ENCODE measurements at regions not wholly inside any gene's neighbourhood (a gene's known extent, or its start where the extent isn't known, plus 50 kb on each side); places are given as distances from the start of the nearest gene placed in this dataset.

DNA sequence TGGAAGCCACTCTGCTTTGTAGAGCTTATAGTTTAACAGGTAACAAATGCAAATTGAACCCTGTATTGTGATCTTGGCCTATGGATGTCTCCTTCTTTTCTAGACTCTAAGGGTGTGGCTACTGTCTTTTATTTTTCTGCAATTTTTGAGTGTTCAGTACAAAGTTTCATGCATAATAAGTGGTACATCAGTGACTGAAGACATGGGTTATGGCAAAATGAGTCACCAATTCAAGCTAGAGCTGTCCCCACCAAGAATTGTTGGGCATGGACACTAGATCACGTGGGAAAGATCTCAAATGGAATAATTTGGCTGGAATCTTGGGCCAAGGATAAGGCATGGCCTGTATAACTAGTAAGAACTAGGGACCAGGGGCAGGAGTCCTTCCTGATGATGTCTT lies 228.4 kb upstream of the N4BP1 start:
- TF ChIP-seq GABPA (IDR thresholded peaks at IDR 0.05; ENCODE audit: low read depth), result no peak
- TF ChIP-seq, protein P1, sequence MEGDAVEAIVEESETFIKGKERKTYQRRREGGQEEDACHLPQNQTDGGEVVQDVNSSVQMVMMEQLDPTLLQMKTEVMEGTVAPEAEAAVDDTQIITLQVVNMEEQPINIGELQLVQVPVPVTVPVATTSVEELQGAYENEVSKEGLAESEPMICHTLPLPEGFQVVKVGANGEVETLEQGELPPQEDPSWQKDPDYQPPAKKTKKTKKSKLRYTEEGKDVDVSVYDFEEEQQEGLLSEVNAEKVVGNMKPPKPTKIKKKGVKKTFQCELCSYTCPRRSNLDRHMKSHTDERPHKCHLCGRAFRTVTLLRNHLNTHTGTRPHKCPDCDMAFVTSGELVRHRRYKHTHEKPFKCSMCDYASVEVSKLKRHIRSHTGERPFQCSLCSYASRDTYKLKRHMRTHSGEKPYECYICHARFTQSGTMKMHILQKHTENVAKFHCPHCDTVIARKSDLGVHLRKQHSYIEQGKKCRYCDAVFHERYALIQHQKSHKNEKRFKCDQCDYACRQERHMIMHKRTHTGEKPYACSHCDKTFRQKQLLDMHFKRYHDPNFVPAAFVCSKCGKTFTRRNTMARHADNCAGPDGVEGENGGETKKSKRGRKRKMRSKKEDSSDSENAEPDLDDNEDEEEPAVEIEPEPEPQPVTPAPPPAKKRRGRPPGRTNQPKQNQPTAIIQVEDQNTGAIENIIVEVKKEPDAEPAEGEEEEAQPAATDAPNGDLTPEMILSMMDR (IDR thresholded peaks at IDR 0.05), result no peak
- no peak for TF ChIP-seq EZH2phosphoT487 (IDR thresholded peaks at IDR 0.05; ENCODE audit: borderline replicate concordance, low read depth)
- TF ChIP-seq RXRA (IDR thresholded peaks at IDR 0.05; ENCODE audit: borderline replicate concordance, low read depth), result no peak
- TF ChIP-seq FOXM1 (IDR thresholded peaks at IDR 0.05; ENCODE audit: low read depth), result no peak
- TF ChIP-seq, protein P2, sequence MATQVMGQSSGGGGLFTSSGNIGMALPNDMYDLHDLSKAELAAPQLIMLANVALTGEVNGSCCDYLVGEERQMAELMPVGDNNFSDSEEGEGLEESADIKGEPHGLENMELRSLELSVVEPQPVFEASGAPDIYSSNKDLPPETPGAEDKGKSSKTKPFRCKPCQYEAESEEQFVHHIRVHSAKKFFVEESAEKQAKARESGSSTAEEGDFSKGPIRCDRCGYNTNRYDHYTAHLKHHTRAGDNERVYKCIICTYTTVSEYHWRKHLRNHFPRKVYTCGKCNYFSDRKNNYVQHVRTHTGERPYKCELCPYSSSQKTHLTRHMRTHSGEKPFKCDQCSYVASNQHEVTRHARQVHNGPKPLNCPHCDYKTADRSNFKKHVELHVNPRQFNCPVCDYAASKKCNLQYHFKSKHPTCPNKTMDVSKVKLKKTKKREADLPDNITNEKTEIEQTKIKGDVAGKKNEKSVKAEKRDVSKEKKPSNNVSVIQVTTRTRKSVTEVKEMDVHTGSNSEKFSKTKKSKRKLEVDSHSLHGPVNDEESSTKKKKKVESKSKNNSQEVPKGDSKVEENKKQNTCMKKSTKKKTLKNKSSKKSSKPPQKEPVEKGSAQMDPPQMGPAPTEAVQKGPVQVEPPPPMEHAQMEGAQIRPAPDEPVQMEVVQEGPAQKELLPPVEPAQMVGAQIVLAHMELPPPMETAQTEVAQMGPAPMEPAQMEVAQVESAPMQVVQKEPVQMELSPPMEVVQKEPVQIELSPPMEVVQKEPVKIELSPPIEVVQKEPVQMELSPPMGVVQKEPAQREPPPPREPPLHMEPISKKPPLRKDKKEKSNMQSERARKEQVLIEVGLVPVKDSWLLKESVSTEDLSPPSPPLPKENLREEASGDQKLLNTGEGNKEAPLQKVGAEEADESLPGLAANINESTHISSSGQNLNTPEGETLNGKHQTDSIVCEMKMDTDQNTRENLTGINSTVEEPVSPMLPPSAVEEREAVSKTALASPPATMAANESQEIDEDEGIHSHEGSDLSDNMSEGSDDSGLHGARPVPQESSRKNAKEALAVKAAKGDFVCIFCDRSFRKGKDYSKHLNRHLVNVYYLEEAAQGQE (IDR thresholded peaks at IDR 0.05; ENCODE audit: low read depth, low read length), result no peak
- no peak for TF ChIP-seq RCOR1 (IDR thresholded peaks at IDR 0.05; ENCODE audit: low read length)
- TF ChIP-seq EP300 (IDR thresholded peaks at IDR 0.05; ENCODE audit: borderline replicate concordance in 1 of 2, low read depth in 1 of 2, low read length in 1 of 2), result no peak
- TF ChIP-seq SIN3A (IDR thresholded peaks at IDR 0.05; ENCODE audit: borderline replicate concordance, low read depth, low read length), result no peak
